ENCODE measurements at regions not wholly inside any gene's neighbourhood (a gene's known extent, or its start where the extent isn't known, plus 50 kb on each side); places are given as distances from the start of the nearest gene placed in this dataset.

DNA sequence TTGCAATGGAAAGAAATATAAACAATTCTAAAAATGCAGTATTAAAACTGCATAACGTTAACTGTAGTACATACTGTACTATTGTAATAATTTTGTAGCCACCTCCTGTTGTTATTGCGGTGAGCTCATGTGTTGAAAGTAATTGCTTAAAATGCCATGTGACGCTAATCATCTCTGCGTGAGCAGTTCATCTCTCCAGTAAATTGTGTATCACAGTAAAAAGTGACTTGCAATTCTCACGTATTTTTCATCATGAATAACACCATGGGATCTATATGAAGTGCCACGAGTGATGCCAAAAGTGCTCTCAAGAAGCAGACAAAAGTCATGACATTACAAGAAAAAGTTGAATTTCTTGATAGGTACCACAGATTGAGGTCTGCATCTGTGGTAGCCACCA lies 82.4 kb upstream of the CYYR1 start:
- Histone ChIP-seq H3K4me1 (ENCODE audit: control insufficient read depth, insufficient read depth, low read length) (no peaks in the 10 kb centered on the region), H2AFZ (replicated peaks; ENCODE audit: low read length, poor library complexity) (no peak overlapping the region), H3K27me3 (ENCODE audit: control insufficient read depth, insufficient read depth, low read length) (no peaks in the 10 kb centered on the region), H3K9ac (ENCODE audit: low read depth, low read length) (no peak overlapping the region), H4K5ac (ENCODE audit: low read depth, low read length) (no peak overlapping the region), H3K23ac (ENCODE audit: low read depth, low read length) (no peak overlapping the region), H3K36me3 (ENCODE audit: control insufficient read depth, insufficient read depth, low read length) (no peaks in the 10 kb centered on the region), H3K4ac (ENCODE audit: low read depth, low read length) (no peak overlapping the region), H3K56ac (ENCODE audit: extremely low read depth, insufficient read depth, low read length) (no peak overlapping the region), H4K8ac (ENCODE audit: low read depth in 2 of 2, low read length in 2 of 2) (no peak overlapping the region), H3K4me2 (ENCODE audit: low read depth, low read length) (no peak overlapping the region), H2BK20ac (ENCODE audit: low read depth, low read length) (no peak overlapping the region), H2BK5ac (ENCODE audit: low read depth, low read length, poor library complexity, severe bottlenecking) (no peak overlapping the region), H3K18ac (ENCODE audit: low read depth, low read length) (no peak overlapping the region), H3K4me3 (ENCODE audit: insufficient read depth, low read depth, low read length) (no peak overlapping the region), H2BK15ac (ENCODE audit: low read depth, low read length) (no peak overlapping the region), H4K20me1 (ENCODE audit: insufficient read depth, low read length) (no peaks in the 10 kb centered on the region), H4K91ac (ENCODE audit: insufficient read depth, low read depth, low read length) (no peak overlapping the region), H3K14ac (replicated peaks; ENCODE audit: low read depth, low read length) (no peak overlapping the region), H2AK9ac (replicated peaks; ENCODE audit: low read depth, low read length, poor library complexity) (no peak overlapping the region), H3K79me1 (ENCODE audit: low read depth in 1 of 2, low read length in 2 of 2) (no peaks in the 10 kb centered on the region), H2AK5ac (ENCODE audit: low read depth, low read length) (no peak overlapping the region), H2BK120ac (ENCODE audit: low read depth, low read length) (no peak overlapping the region), H3K9me1 (ENCODE audit: insufficient read depth, low read length) (no peaks in the 10 kb centered on the region), H3K9me3 (ENCODE audit: control insufficient read depth, insufficient read depth, low read length) (no peaks in the 10 kb centered on the region), H3K27ac (ENCODE audit: insufficient read depth, low read length) (no peak overlapping the region)
- no CpG with 5 or more reads among the region's 6 CpGs for WGBS, 2 experiments (ENCODE audit: extremely low coverage in 2 of 2, insufficient read length in 1 of 2)
- DNase-seq (no peak), ATAC-seq (ENCODE audit: low read depth) (no peak)
- ChIA-PET CTCF (no interaction called here), POLR2A (ENCODE audit: unreplicated experiment) (no interaction called here)
- BruUV-seq (replicated peaks): no TSS peak
- TF ChIP-seq BHLHE40 (IDR thresholded peaks at IDR 0.05; ENCODE audit: low read depth, low read length): no peak
- TF ChIP-seq, protein P1, sequence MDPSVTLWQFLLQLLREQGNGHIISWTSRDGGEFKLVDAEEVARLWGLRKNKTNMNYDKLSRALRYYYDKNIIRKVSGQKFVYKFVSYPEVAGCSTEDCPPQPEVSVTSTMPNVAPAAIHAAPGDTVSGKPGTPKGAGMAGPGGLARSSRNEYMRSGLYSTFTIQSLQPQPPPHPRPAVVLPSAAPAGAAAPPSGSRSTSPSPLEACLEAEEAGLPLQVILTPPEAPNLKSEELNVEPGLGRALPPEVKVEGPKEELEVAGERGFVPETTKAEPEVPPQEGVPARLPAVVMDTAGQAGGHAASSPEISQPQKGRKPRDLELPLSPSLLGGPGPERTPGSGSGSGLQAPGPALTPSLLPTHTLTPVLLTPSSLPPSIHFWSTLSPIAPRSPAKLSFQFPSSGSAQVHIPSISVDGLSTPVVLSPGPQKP (IDR thresholded peaks at IDR 0.05; ENCODE audit: borderline replicate concordance, low read depth, low read length): no peak
- in situ Hi-C loops (cut with MboI; ENCODE audit: low sequenced_read_pairs) (no loop called here), dilution Hi-C loops (cut with HindIII; ENCODE audit: low sequenced_read_pairs, unreplicated experiment) (no loop called here), intact Hi-C loops (cut with micrococcal nuclease) (no loop called here)
